ENCODE measurements at regions not wholly inside any gene's neighbourhood (a gene's known extent, or its start where the extent isn't known, plus 50 kb on each side); places are given as distances from the start of the nearest gene placed in this dataset.

DNA sequence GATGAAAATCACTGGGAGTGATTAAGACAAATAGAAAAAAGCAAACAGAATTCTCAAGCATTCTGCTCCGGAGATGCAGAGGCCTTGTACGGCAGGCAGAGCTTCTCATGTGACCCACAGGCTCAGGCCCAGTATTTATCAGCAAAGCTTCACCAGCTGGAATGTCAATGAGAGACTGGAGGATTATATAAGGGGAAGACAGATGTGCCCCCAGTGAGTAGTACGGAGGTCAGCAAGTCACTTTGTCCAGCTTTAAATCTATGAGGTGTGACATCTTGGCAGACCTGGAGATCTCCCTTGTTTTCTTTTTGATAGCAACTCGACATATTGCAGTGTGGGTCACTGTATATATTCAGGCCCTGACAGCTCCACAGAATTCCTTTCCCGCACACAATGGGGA lies 106.8 kb downstream of the HHIPL2 start:
- intact Hi-C loops (cut with DNase I): no loop called here
- TF ChIP-seq, protein P1, sequence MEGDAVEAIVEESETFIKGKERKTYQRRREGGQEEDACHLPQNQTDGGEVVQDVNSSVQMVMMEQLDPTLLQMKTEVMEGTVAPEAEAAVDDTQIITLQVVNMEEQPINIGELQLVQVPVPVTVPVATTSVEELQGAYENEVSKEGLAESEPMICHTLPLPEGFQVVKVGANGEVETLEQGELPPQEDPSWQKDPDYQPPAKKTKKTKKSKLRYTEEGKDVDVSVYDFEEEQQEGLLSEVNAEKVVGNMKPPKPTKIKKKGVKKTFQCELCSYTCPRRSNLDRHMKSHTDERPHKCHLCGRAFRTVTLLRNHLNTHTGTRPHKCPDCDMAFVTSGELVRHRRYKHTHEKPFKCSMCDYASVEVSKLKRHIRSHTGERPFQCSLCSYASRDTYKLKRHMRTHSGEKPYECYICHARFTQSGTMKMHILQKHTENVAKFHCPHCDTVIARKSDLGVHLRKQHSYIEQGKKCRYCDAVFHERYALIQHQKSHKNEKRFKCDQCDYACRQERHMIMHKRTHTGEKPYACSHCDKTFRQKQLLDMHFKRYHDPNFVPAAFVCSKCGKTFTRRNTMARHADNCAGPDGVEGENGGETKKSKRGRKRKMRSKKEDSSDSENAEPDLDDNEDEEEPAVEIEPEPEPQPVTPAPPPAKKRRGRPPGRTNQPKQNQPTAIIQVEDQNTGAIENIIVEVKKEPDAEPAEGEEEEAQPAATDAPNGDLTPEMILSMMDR (IDR thresholded peaks at IDR 0.05): no peak
- no peak for TF ChIP-seq POLR2AphosphoS5 (IDR thresholded peaks at IDR 0.05)
- TF ChIP-seq POLR2A (IDR thresholded peaks at IDR 0.05): no peak
- no peaks in the 10 kb centered on the region for H3K4me1 ChIP-seq (replicated peaks)
- 52% methylated on average over 5 of the region's 5 CpGs for WGBS
- H3K27ac ChIP-seq: no peak overlapping the region
- no peak overlapping the region for H3K4me3 ChIP-seq
- no peaks in the 10 kb centered on the region for H3K27me3 ChIP-seq (replicated peaks; ENCODE audit: insufficient read depth)
- H3K36me3 ChIP-seq: no peaks in the 10 kb centered on the region
- DNase-seq (ENCODE audit: low spot score): no peak
- H3K9me3 ChIP-seq: no peaks in the 10 kb centered on the region

DNA sequence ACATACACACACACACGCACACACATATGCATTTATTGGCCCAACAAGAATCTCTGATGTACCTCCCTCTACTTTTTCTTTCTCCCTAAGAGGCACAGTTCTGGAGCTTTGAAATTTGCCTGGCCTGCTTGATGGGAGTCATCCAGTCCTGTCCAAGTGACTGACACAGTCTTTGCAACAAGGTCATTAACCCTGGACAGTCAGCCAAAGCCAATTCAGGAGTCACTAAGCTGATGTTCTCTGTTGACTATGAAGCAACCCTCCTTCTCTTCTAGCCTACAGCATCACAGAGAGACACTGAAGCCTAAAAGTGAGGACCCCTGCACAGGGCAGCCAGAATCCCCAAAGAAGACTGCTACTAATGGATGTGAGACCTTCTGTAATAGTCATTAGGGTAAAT lies 123.1 kb downstream of the HHIPL2 start:
- Histone ChIP-seq H3K9me3 (no peaks in the 10 kb centered on the region), H3K27ac (no peak overlapping the region), H3K27me3 (replicated peaks; ENCODE audit: insufficient read depth) (no peaks in the 10 kb centered on the region), H3K4me1 (replicated peaks) (no peaks in the 10 kb centered on the region), H3K36me3 (no peaks in the 10 kb centered on the region), H3K4me3 (no peak overlapping the region)
- DNase-seq (ENCODE audit: low spot score): no peak
- no peak for TF ChIP-seq POLR2A (IDR thresholded peaks at IDR 0.05)
- TF ChIP-seq, protein P1 (IDR thresholded peaks at IDR 0.05): no peak
- no peak for TF ChIP-seq POLR2AphosphoS5 (IDR thresholded peaks at IDR 0.05)
- WGBS: 96% methylated on average over 1 of the region's 1 CpG
- intact Hi-C loops (cut with DNase I): no loop called here

DNA sequence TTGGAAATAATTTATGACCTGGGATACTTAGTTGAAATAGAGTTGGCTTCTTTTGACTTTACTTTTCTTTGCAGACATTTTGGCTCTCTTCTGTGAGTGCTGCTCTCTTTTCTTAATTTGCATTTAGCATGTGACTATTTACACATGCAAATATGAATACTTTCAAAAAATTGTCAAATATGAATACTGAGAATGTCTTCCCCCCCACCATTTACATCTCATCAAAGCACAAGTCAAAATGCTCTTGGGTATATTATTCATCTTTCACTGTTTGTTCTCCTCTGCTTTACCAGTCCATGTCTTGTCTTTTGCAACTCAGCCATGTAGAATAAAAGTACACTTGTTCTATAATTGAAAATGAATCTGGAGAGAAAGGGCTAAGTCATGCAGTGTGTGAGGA lies 126.5 kb downstream of the HHIPL2 start:
- TF ChIP-seq POLR2AphosphoS5 (IDR thresholded peaks at IDR 0.05): no peak
- no peak for TF ChIP-seq POLR2A (IDR thresholded peaks at IDR 0.05)
- TF ChIP-seq, protein P1 (IDR thresholded peaks at IDR 0.05): no peak
- intact Hi-C loops (cut with DNase I): no loop called here
- Histone ChIP-seq H3K36me3 (no peaks in the 10 kb centered on the region), H3K27ac (no peak overlapping the region), H3K4me1 (replicated peaks) (no peaks in the 10 kb centered on the region), H3K9me3 (no peaks in the 10 kb centered on the region), H3K27me3 (replicated peaks; ENCODE audit: insufficient read depth) (no peaks in the 10 kb centered on the region), H3K4me3 (no peak overlapping the region)
- no peak for DNase-seq (ENCODE audit: low spot score)

DNA sequence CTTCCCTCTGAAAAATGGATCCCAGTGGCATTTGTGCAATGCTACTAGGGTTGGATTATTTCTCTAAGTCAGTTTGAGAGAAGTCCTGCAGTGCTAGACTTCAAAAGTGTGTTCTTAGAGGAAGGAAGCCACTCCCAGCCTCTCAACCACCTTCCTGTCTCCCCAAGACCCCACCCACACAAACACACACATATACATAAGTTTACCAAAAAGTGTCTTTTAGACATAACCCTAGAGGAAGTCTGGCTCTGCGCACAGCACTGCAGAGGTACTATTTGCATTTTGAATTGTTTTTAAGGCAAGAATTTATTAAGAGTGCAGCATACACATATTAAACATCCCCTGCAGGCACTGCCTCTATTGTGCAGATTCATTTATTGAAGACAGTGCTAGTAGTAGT lies 127.3 kb downstream of the HHIPL2 start:
- intact Hi-C loops (cut with DNase I): no loop called here
- Histone ChIP-seq H3K4me3 (no peak overlapping the region), H3K27ac (no peak overlapping the region), H3K36me3 (no peaks in the 10 kb centered on the region), H3K27me3 (replicated peaks; ENCODE audit: insufficient read depth) (no peaks in the 10 kb centered on the region), H3K9me3 (no peaks in the 10 kb centered on the region), H3K4me1 (replicated peaks) (no peaks in the 10 kb centered on the region)
- DNase-seq (ENCODE audit: low spot score): no peak
- 83% methylated on average over 1 of the region's 1 CpG for WGBS
- TF ChIP-seq POLR2AphosphoS5 (IDR thresholded peaks at IDR 0.05) (no peak), POLR2A (IDR thresholded peaks at IDR 0.05) (no peak)
- TF ChIP-seq, protein P1 (IDR thresholded peaks at IDR 0.05): no peak

DNA sequence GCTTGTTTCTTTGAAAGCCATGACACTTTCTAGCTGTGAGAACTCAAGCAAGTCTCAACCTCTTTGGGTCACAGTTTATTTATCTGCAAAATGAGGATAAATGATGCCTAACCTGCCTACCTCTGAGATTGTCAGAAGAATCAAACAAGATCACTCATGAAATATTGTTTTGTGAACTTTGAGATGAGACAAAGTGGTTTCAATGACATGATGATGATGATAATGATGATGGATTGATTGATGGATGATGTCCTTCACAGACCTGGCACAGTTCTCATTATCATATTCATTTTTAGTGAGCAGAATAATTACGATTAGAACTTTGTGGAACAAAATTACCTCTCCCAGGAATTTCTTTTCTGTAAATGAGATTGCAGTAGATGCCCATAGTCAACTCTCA lies 129.2 kb downstream of the HHIPL2 start:
- intact Hi-C loops (cut with DNase I): no loop called here
- Histone ChIP-seq H3K27me3 (replicated peaks; ENCODE audit: insufficient read depth) (no peaks in the 10 kb centered on the region), H3K4me1 (replicated peaks) (no peaks in the 10 kb centered on the region), H3K9me3 (no peaks in the 10 kb centered on the region), H3K36me3 (no peaks in the 10 kb centered on the region), H3K4me3 (no peak overlapping the region), H3K27ac (no peak overlapping the region)
- TF ChIP-seq POLR2AphosphoS5 (IDR thresholded peaks at IDR 0.05) (no peak), POLR2A (IDR thresholded peaks at IDR 0.05) (no peak)
- TF ChIP-seq, protein P1 (IDR thresholded peaks at IDR 0.05): no peak
- DNase-seq (ENCODE audit: low spot score): no peak
- 73% methylated on average over 1 of the region's 1 CpG for WGBS

All from prostate gland (tissue), 2 donors.